ENCODE measurements at regions not wholly inside any gene's neighbourhood (a gene's known extent, or its start where the extent isn't known, plus 50 kb on each side); places are given as distances from the start of the nearest gene placed in this dataset.
"Not testable (repeated sequence)": the region's sequence is repeated elsewhere in the genome, so short reads cannot be mapped to it uniquely, and the experiment has no call there.

- not testable (repeated sequence) for DNase-seq (ENCODE audit: low read depth in 2 of 2)
Observed at GRCh38 chr17:21470422-21470821, 94.3 kb downstream of the KCNJ12 start.

DNA sequence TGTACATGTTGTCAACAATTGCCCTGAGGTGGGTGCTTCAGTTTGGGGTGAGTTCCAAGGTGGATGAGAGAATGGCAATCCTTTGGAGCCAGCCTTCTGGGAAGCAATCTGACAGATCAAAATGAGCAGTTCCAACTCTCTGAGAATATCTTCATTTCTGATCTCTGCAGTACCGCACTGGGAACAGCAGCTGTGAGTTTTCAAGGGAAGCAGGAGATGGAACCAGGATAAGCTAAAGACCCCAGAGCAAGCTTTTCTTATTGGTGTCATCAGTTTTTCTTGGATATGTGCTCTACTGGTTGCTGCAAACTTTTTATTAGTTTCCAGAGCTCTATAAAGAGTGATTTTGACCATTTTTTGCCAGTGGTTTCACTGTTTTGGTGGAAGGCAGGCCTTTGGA, 94.7 kb downstream of the KCNJ12 start:
- DNase-seq (ENCODE audit: low read depth in 2 of 2) = no peak

- no peak for DNase-seq (ENCODE audit: low read depth in 2 of 2)
Observed at GRCh38 chr17:21474815-21475214, 98.7 kb downstream of the KCNJ12 start.

DNA sequence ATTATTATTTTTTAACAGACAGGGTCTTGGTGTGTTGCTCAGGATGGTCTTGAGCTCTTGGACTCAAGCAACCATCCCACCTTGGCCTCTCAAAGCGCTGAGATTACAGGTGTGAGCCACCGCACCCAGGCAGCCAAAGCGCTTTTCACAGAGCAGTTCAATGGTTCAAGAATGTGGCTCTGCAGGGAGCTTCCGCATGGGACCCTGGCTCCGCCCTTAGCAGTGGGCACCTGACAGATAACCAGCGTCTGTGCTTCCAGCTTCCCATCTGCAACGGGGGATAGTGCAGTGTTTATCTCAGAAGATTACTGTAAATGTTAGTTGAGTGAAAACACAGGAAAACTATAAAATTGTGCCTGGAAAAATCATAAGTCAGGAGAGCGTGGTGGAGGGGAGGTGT, 99.4 kb downstream of the KCNJ12 start:
- DNase-seq (ENCODE audit: low read depth in 2 of 2) = no peak

- no peak for DNase-seq (ENCODE audit: low read depth in 2 of 2)
Observed at GRCh38 chr17:21476867-21477266, 100.7 kb downstream of the KCNJ12 start.

GRCh38 chr17:21482189-21482865, 106.2 kb downstream of the KCNJ12 start:
- no peak for DNase-seq (ENCODE audit: low read depth in 2 of 2)

DNA sequence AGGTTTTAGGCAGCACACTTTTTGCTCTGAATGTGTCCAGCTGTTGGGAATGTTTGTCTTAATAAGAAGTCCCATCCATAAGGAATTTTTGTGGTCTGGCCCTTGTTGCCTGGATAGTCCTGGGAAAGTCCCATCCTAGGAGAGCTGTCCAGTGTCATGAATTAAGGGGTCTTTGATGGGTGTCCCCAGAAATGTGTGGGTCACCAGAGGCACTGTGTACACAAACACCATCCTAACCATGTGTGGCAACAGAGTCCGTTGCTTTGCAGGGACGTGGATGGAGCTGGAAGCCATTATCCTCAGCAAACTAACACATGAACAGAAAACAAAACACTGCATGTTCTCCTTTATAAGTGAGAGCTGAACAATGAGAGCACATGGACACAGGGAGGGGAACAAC, 111.9 kb downstream of the KCNJ12 start:
- DNase-seq (ENCODE audit: low read depth in 2 of 2) = not testable (repeated sequence)

- no peak for DNase-seq (ENCODE audit: low read depth in 2 of 2)
Observed at GRCh38 chr17:21493993-21494392, 117.8 kb downstream of the KCNJ12 start.

- DNase-seq (ENCODE audit: low read depth in 2 of 2) = no peak
Observed at GRCh38 chr17:21495281-21495680, 119.1 kb downstream of the KCNJ12 start.

- no peak for DNase-seq (ENCODE audit: low read depth in 2 of 2)
Observed at GRCh38 chr17:21500064-21500463, 123.9 kb downstream of the KCNJ12 start.

- not testable (repeated sequence) for DNase-seq (ENCODE audit: low read depth in 2 of 2)
Observed at GRCh38 chr17:21501927-21502700, 126.0 kb downstream of the KCNJ12 start.

DNA sequence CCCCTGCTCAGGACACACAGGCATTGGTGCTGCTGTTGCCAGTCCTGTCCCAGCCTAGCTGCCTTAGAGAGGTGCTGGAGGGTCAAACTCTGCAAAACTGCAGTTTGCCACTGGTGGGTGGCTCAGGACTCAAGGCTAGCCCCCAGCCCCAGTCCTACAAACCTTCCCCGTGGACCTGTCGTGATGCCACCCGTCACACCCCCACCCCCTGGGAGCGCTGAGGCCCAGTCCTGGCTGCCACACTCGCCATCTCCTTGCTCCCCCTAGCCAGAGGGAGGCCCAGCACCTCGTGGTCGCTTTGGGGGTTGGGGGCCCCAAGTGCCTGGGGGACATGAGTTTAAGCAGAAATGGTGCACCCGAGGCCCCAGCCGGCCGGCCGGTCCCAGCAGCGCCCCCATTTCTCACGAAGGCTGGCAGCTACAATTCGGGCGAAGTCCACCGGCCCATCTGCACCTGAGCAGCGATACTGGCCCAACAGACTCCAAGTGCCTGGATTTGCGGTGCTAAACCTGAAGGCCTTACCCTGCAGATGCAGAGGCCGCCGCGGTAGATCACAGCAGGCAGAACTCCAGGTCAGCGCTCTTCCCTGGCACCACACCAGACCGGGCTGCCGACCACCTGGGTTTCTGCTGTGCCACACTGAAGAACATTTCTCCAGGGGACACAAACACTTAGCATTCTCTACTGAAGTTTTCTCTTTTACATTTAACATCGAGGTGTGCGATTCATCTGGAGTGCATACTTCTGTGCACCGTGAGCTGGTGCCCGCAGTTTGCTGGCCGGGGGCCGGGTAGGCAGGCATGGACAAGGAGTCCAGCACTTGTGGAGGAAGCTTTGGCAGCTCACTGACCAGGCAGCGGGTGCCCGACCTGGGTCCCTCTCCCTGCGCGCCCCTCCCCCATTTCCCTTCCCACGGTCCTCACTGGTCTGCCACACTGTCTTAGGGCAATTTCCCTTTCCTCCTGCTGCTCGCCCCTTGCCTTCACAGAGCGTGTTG, 130.0 kb downstream of the KCNJ12 start:
- DNase-seq (ENCODE audit: low read depth in 2 of 2) = no peak

DNA sequence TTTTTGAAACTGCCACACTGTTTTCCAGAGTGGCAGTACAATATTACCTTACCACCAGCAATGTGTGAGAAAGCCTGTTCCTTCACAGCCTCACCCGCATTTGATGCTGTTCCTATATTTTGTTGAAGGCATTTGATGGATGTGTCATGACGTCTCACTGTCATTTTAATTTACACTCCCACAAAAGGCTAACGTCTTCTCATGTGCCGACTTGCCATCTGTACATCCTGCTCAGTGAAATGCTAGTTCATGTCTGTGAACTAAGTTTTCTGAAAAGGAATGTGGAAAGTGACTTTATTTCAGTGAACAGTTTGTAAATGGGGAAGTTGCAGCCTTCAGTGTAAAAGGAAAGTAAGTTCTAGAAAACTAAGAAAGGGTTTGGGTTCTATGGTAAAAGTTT, 131.6 kb downstream of the KCNJ12 start:
- not testable (repeated sequence) for DNase-seq (ENCODE audit: low read depth in 2 of 2)

DNA sequence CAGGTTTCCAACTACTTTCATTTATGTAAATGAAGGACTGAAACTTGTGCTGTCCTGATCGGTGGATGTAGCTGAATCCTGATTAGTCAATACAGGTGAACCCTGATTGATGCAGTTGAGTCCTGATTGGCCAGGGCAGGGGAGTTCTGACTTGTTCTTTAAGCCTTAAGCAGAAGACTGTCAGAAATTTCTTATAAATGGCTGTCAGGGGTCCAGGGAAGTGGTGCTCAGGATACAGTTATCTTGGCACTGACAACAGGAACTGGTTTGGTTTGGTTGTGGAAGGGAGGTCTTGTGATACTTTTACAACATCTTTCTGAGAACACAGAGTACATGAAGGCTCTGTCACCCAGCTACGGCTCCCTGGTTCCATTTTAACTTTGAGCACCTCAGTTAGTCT, 132.1 kb downstream of the KCNJ12 start:
- DNase-seq (ENCODE audit: low read depth in 2 of 2) = no peak

DNA sequence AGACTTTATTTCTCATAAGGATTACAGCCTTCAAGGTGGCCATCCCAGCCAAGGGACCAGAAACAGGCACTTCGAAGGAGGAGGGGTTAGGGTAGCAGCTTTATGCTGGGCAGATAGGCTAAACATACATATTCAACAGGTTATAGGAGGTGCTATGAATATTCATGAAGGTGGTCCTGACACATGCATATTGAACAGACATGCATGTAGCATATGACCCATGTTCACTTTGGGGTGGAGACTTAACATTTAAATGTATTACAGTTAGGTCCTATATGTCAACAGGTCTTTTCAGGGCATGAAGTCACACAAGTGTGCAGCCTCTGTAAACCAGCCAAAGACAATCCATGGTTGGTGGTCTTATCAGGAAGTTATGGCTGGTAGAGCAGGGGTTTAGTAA, 133.2 kb downstream of the KCNJ12 start:
- not testable (repeated sequence) for DNase-seq (ENCODE audit: low read depth in 2 of 2)

DNA sequence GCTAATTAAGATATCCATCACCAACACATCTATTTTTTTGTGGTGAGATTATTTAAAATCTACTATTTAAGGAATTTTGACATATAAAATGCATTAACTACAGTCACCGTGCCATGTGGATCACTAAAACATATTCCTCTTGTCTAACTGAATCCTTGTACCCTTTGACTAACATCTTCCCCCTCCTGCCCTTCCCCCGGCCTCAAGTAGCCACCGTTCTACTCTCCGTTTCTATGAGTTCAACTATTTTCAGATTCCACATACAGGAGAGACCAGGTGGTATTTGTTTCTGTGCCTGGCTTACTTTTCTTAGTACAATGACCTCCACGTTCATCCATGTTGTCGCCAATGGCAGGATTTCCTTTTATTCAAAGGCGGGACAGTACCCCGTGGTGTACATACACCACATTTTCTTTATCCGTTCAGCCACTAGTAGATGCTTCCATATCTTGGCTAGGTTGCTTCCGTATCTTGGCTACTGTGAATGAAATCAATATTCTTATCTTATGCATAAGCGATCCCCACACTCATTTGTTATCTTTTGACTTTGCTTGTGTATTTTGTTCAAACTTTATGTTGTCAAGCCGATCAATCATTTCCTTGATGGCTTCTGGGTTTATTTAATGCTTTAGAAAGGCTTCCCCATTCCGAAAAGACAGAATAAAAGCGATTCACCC, 134.7 kb downstream of the KCNJ12 start:
- no peak for DNase-seq (ENCODE audit: low read depth in 2 of 2)

DNA sequence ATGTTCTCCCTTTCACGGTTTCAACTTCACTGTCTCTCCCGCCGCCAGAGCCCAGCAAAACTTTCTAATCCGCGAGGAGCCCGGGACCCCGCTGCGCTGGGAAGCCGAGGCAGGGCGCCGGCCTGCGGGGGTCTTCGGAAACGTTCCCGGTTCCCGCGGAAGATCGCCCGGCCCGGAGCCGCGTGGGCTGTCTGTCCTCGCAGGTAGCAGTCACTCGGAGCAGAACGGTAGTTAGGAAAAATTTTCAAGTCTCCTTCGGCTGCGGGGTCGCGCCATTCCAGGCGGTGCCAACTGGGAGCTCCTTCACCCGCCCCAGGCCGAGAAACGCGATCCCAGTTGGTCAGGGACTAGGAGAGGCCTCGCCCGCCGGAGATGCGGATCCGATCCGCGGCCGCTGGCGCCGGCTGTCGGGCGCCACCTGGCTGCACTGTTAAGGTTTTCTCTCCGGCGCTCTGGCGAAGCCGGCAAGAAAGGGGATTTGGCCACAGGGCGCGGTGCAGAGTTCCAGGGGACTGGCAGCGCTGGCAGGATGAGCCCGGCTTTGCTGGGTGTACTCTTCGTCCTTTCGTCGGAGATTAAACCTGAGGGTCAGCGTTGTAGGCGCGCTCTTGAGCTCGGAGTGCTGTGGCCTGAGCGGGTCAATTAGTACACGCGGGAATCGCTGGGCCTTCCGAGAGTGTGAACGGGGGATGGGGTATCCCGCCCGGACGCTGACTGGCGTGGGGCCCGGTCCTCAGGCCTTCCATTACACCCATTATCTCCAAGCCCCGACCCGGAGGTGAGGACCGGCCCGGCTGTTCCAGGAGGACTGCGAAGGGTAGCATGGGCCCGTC, 135.4 kb downstream of the KCNJ12 start:
- peak; percentile 51 to 54 for DNase-seq (ENCODE audit: low read depth in 2 of 2)

DNA sequence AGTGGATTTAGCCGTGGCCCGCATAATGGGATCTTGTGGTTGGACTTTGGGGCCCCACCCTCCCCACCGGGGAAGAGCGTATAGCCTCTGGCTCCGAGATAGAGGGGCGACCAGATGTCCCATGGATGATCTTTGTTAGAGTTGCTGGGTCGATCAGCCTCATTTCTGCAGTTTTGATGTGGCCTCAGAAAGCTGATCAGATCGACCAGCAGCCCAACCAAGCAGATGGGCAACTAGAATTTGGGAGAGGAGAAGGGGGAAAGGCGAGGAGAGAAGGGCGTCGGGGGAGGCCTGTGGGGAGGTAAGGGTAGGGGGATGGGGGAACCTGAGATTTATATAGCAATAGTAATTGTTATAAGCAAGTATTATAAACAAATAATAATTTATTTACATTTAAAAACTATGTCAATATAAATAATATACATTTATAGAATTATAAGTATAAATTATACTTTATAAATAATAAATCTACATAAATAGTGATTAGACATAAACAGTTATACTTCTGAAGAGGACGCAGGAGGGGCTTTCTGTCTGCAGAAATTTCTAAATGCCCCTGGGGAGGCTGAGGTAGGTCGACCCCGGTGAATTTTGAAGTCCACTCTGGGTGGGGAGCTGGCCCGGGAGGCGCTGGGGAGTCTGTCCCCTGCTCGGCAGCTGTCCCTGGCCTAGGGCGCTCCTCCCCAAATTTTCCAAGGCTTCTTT, 136.3 kb downstream of the KCNJ12 start:
- no peak for DNase-seq (ENCODE audit: low read depth in 2 of 2)

GRCh38 chr17:21513012-21513570, 136.9 kb downstream of the KCNJ12 start:
- DNase-seq (ENCODE audit: low read depth in 2 of 2) = peak; percentile 23 to 36

DNA sequence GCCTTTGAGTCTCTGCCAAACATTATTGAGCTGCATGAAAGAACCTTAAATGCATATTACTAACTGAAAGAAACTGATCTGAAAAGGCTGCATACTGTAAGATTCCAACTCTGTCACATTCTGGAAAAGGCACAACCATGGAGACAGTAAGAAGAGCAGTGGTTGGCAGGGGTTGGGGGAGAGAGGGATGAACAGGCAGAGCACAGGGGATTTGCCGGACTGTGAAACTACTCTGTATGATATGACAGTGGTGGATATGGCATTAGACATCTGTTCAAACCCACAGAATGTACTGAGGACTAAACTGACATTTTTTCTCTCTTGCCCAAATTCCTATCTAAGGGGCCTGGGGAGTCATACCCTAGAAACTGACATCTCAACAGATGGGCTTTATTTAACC, 138.4 kb downstream of the KCNJ12 start:
- DNase-seq (ENCODE audit: low read depth in 2 of 2) = not testable (repeated sequence)
